NCI-H146 (cell line): ENCODE measurements at regions not wholly inside any gene's neighbourhood (a gene's known extent, or its start where the extent isn't known, plus 50 kb on each side); places are given as distances from the start of the nearest gene placed in this dataset.
A peak's percentile ranks its signal among the peaks of the same experiment; 100 is the strongest.
"Not testable (repeated sequence)": the region's sequence is repeated elsewhere in the genome, so short reads cannot be mapped to it uniquely, and the experiment has no call there.

Experiments used
- DNase-seq: peaks from one replicate; lab custom pipeline; 2025; lab: John Stamatoyannopoulos, UW

- DNase-seq: no peak
These were observed 372.2 kb downstream of the NFIB start for GRCh38 chr9:13941714-13942113.

- peak; percentile 98 for DNase-seq
These were observed 374.0 kb downstream of the NFIB start for GRCh38 chr9:13939701-13940490.

DNA sequence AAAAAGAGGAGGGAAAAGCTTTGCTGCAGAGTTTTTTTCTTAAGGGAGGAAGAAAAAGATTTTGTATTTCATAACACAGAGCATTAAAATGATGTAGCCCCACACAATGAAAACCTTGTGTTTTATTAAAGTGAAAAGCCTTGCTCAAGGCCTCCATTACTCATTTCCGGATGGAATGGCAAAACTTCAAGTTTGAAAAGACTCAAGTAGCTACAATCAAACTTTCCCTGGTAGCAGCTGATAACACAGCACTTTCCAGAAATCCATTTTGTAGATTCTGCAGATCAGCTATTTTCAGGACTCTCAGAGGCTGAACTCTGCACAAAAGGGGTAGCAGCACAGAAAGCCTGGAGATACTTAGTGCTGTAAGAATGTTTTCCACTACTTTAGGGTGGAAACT is 374.8 kb downstream of the NFIB start:
- no peak for DNase-seq

GRCh38 chr9:13934416-13934815 is 379.5 kb downstream of the NFIB start:
- DNase-seq: peak; percentile 89

DNA sequence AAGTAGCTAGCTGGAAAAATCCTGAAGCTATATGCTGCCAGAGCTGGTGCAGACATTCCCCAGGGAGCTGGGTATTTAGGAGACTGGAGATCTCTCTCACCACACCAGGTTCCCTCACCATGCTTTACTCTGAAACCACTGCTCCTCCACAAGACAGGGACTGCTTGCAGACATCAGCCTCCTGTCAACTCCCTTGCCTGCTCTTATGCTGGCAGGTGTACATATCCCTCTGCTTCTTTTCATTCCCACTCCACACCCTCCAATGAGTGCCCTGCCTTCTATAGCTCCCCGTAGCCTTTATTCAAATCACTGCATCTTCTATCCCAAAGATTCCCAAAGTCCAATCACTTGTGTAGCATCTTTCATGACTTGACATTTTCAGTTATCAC is 380.7 kb downstream of the NFIB start:
- DNase-seq: no peak

GRCh38 chr9:13932528-13933267 is 381.2 kb downstream of the NFIB start:
- DNase-seq: no peak

DNA sequence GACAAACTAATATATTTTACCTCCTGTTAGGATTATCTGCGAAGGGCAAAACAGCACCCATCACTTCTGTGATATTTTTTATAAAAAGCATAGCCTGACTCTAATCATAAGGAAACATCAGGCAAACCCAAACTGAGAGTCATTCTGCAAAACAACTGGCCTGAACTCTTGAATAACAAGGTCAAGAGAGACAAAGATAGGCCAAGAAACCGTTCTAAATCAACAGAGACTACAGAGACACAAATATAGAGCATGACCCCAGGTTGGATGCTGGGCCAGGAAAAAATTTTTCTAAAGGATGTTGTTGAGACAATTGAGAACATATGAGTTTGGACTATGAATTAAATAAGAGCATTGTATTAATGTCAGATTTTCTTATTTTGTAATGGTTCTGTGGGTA is 384.9 kb downstream of the NFIB start:
- DNase-seq: no peak

DNA sequence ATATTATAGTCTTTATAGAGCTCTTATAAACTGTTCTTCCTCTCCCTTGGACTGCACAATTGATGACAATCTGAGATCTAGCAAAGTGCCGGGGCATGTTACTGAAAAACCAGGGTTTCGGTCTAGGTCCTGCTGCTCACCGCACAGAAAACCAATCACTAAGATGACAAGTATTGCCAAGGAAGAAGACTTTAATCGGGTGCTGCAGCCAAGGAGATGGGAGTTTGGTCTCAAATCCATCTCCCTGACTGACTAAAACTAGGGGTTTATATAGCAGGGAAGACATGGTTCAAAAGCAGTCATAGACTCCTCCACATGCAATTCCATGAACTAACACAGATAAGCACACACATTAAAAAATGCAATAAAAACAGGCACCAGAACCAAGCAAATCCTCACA is 390.6 kb downstream of the NFIB start:
- no peak for DNase-seq

GRCh38 chr9:13920557-13920956 is 393.4 kb downstream of the NFIB start:
- DNase-seq: no peak

DNA sequence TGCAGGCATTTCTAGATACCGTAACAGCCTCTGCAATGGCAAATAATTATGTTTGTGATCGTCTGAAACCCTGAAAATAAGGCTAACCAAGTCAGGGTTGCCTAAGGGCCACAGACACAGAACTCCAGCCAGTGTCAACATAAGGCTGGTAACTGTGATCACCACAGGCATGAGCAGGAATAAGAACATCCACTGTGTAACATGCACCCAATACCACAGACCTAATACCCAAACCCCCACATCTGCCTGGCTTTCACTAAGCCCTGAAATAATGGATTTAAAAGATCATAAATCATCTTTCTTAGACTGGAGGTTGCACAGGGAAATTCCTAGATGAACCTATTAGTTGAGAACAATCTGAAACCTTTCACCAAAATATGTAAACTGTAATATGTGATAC is 394.5 kb downstream of the NFIB start:
- DNase-seq: no peak

DNA sequence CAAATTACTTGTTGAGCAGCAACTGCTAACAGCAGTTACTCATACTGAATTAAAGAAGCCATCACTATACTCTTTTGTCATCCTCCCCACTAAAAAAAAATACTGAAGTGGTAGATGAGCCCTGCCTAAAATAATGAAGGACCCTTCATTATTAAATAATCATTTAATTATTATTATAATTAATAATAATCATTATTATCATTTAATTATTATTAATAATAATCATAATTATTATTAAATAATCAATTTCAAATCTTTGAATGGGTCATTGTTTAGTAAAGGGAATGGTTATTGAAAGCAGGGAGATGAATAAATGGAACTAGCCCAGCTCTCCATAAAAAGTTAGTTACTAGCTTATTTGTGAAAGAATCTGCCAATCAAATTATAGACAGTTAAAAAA is 396.4 kb downstream of the NFIB start:
- DNase-seq: no peak

DNA sequence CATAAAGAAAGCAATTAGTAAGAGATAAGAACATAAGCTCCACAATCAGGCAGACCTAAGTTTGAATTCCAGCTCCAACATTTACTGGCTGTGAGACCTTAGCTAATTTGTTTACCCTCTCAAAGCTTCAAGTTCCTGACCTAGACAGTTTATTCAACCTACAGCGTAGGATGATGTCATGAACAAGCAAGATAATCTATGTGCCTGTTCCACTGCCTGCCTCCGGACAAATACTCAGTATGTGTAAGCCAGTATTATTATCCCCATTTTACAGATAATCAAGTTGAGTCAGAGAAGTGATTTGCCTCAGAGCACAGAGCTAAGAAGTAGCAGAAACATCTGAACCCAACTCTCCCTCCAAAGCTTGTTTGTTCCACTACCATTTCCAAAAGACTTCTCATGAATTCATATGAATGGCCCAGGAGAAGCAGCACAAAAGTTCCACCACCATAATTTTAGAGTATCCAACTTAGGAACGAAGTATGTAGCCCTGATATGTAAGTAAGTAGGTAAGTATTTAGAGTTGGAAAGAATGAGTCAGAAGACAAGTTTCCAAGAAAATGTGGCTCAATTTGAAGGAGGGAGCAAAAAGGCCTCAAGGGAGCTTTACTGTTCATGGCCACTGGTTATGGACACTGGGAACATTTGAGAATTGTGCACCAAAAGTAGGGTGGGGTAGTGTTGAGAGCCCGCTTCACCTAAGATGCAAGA is 398.2 kb downstream of the NFIB start:
- DNase-seq: no peak

DNA sequence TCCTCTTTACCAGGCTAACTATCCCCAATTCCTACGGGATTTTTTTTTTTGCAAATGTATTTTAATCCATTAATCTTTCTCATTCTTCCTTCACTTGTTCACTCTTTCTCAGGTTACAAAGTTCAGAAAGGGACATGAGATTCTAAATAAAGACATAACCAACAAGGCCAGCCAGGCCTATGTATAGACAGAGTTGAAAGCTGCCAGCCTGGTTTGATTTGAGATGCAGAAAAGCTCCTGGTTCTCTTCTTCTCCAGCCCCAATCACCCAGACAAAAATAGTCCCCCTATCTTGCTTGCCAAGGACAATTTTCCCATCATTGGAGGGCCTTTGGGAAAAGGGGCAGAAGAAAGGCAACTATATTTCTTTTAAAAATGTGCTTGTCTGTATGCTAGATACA is 398.8 kb downstream of the NFIB start:
- no peak for DNase-seq

DNA sequence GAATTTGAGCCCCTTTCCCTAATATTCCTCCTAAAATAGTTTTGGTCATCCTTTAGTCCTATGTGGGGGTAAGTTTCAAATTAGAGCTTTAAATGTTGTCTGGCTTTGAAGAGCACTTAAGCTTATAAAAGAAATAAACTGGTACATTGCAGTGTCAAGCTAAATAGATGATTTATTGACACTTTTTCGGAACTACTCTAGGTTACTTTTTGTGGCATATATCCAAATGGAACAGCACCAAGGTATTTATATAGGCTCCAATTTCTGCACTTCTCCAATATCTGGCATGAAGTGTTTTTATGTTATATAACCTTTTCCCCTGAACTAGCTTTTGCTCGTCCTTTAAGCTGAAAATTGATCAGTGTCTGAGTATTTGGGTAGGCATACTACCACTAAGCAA is 402.5 kb downstream of the NFIB start:
- no peak for DNase-seq

DNA sequence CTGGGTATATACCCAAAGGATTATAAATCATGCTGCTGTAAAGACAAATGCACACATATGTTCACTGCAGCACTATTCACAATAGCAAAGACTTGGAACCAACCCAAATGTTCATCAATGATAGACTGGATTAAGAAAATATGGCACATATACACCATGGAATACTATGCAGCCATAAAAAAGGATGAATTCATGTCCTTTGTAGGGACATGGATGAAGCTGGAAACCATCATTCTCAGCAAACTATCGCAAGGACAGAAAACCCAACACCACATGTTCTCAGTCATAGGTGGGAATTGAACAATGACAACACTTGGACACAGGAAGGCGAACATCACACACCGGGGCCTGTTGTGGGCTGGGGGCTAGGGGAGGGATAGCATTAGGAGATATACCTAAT is 406.1 kb downstream of the NFIB start:
- DNase-seq: not testable (repeated sequence)

DNA sequence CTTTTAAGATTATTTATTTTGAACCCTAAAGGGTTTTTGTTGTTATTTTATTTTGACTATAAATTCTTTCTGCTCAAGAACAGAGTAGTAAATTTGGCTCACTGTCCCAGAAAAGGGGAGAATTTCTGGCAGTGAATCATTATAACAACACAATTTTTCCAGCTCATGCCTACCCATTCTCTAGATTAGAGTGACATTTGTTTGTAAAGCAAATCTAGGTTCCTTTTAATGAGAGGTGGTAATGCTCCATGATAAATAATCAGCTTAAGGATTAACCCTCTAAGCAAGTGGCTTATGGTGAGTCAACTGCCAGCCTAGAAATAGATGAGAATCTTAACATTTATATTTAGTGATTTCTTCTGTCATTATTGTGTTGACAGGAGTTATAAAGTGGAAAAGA is 409.2 kb downstream of the NFIB start:
- DNase-seq: no peak

GRCh38 chr9:13904311-13904710 is 409.6 kb downstream of the NFIB start:
- no peak for DNase-seq

GRCh38 chr9:13902286-13903066 is 411.5 kb downstream of the NFIB start:
- DNase-seq: no peak

- DNase-seq: no peak
These were observed 412.8 kb downstream of the NFIB start for GRCh38 chr9:13901176-13901575.

GRCh38 chr9:13900449-13900848 is 413.5 kb downstream of the NFIB start:
- DNase-seq: no peak

DNA sequence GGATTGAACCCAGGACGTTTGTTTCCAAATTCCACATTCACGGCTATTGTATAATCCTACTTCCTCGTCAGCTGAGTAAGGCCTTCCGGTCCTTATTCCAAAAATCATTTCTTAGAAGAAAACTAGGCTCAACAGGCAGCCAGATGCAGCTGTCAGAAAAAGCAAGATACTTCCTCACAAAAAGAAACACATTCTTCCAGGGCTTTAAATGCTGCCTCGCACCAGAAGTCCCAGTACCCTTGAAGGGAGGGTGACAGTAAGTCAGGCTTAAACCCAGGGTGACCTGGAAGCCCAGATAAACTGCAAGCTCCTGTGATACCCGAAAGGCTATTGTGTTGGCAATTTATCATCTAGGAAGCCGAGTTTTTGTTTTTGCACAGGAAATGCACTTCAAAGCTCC is 414.0 kb downstream of the NFIB start:
- DNase-seq: no peak

- DNase-seq: no peak
These were observed 415.0 kb downstream of the NFIB start for GRCh38 chr9:13898957-13899356.
